MV-4-11 (cell line): ENCODE measurements at regions not wholly inside any gene's neighbourhood (a gene's known extent, or its start where the extent isn't known, plus 50 kb on each side); places are given as distances from the start of the nearest gene placed in this dataset.
"Not testable (repeated sequence)": the region's sequence is repeated elsewhere in the genome, so short reads cannot be mapped to it uniquely, and the experiment has no call there.

Experiments used
- DNase-seq: peaks from one replicate; lab custom pipeline; 2025; lab: John Stamatoyannopoulos, UW

DNA sequence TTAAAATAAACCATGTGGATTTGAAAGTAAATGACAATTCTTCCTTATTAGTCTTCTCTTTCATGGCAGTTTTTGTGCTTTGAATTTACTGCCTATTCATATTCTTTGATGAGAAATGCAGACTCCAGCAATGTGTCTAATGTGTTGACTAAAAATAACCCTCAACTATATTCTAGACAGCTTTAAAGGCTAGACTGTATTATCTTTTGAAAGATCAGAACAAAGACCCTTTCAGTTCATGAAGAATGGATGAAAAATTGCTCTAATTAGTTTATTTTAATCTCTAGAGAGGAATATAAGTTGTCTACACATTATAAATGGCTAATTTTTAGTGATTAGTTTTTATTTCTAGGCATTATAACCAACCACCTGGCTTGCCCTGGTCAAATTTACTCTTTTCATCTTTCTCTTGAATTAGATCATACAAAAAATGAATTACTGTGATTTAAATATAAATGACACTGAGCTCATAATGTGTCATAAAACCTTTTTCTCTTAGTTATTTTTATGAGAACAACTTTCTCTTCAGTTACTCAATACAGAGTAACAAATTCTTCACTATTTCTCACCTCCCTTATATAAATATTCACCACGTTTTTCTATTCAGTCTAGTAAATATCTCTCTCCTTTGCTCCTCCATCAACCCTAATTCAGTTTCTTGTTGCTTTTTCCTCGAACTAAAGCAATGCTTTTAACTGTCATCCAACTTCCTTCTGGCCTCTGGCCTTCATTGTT is 428.5 kb upstream of the TMPRSS15 start:
- no peak for DNase-seq

DNA sequence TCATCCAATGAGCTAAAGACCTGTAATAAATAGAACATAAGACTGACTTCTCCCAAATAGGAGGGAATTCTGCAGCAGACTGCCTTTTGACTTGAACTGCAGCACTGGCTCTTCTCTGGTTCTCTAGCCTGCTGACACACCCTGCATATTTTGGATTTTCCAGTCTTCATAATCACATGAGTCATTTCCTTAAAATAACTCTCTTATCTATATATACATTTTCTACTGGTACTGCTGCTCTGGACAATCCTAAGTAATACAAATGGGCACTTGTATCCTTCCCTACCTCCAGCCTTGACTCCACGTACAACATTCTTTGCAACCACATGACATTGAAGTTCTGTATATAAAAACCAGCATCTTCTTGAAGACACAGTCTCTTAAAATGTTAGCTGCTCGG is 429.4 kb upstream of the TMPRSS15 start:
- no peak for DNase-seq

DNA sequence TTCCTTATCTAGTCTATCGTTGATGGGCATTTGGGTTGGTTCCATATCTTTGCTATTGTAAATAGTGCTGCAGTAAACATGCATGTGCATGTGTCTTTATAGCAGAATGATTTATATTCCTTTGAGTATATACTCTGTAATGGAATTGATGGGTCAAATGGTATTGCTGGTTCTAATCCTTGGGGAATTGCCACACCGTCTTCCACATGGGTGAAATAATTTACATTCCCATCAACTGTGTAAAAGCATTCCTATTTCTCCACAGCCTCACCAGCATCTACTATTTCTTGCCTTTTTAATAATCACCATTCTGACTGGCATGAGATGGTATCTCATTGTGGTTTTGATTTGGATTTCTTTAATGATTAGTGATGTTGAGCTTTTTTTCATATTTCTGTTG is 430.5 kb upstream of the TMPRSS15 start:
- DNase-seq: not testable (repeated sequence)

DNA sequence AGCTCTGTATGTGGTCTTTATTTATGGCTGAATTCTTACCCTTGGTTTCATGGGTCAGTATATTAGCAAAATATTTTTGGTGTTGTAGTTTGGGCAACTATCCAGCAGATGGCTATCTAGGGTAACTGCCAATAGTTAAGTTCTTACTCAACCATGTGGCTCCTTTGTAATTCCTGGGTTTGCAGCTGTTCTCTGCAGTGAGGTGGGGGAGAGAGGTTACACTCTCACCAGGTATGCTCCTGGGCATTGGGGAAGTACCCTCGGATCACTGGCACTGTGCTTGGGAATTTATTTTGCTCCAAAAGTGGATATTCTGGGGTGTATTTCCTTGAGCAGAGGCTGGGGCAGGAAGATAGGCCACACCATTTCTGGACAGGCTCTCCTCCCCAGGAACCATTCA is 436.7 kb upstream of the TMPRSS15 start:
- DNase-seq: peak; percentile 9

DNA sequence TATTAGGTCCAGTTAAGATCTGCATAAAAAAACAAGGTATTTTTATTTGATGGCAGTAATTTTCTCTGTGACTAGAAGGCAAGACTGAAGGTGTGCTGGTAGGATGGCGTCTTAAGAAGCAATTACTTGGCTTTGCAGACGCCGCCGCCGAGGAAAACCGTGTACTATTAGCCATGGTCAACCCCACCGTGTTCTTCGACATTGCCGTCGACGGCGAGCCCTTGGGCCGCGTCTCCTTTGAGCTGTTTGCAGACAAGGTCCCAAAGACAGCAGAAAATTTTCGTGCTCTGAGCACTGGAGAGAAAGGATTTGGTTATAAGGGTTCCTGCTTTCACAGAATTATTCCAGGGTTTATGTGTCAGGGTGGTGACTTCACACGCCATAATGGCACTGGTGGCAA is 454.0 kb upstream of the TMPRSS15 start:
- not testable (repeated sequence) for DNase-seq

DNA sequence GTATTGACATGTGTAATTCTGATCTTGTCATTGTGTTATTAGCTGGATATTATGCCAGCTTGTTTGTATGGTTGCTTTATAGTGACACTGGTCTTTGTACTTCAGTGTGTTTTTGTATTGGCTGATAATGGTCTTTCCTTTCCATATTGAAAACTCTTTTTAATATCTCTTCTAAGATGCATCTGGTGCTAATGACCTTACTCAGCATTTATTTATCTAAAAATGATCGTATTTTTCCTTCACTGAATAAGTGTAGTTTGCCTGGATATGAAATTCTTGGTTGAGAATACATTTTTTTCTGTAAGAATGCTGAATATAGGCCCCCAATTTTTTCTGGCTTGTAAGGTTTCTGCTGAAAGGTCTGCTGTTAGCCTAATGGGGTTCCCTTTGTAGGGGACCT is 465.5 kb upstream of the TMPRSS15 start:
- DNase-seq: no peak

DNA sequence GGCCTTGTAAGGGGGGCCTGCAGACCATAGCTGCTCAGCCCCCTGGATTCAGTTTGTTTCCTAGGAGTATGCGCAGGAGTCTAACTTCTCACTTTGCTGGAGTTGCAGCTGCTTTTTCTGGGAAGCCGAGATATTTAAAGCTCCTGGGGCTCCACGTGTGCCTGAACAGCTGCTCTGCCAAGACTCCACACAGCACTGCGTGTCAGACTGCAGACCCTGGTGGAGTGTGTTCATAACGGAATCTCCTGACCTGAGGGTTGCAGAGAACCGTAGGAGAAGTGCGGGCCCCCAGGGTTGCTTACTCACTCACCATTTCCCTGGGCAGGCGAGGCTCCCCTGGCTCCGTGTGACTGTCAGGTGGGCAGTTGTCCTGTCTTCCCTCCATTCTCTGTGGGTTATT is 474.3 kb upstream of the TMPRSS15 start:
- DNase-seq: no peak

DNA sequence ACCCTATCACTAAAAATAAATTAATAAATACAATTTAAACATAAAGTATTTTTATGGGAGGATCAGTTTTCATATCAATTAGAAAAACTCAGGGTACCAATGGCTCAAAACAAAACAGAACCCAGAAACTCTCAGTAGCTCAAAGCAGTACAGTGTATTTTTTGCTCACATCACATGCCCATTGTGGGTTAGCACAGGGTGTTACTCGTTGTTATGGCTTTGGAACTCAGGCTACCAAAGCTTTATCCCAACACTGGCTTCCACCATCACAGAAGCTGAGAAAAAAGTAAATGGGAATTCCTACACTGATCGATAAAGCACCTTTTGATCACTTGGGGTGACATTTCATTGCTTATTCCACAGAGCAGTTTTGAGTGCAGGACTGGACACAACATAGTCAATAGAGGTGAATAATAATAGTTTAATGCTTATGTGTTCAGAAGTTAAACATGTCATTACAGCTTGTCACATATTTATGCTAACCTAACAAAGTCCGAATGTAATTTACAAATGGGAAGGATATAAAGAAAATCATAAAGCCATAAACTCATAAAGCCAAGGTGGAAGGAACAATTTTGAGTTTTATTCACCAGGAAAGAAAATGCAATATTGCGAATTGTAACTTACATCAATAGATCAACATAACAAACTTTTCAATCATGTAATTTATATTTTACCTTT is 484.5 kb upstream of the TMPRSS15 start:
- DNase-seq: no peak

DNA sequence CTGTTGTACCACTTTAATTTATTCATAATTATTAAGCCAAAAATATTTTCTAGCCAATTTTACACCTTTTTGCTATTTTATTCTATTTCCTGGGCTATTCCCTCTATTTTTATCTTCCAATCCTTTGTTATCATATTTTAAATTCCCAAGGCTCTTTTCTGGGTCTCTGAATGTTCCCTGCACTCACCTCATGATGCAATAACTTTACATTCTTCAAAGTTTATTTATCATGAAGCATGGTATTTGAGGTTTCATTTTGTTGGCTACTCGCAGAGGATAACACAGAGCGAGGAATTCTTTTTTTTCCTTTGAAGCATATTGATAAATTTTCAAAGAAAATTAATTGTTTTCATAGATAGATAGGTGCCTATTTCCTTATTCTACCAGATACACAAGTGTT is 489.8 kb upstream of the TMPRSS15 start:
- no peak for DNase-seq

DNA sequence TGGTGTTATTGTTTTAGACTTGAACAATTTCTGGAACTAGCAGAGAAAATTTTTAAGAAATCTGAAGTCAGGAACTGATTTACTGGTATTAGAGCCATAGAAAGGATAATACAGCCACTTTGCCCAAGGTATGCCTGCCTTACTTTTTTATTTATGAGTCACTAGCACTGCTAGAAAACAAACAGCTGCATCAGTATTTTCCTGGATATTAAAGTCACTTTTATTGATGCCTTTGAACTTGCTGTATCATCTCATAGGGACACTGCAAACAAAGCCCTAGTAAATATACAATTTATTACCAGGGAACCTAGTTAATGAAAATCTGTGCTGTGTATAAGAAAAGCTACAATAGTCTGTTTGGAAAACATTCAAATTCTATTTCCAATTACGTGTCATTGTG is 490.8 kb upstream of the TMPRSS15 start:
- no peak for DNase-seq

DNA sequence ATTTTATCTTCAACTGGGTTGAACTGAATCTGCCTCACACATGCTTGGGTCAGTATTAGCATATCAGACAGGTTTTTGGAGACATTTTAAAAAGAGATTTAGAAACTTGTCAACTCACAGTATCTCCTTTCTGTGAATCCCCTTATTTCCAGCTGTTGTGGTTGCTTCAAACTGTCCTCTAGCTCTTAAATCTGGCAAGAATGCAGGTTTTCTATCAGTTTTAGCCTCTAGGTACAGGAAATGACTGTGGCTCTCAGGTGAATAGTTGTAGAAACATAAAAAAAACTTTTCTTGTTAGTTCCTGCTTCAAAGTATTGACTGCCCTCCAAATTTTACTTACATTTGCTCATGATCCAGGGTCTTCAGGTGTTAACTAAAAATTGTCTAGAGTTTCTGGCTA is 495.7 kb upstream of the TMPRSS15 start:
- no peak for DNase-seq

DNA sequence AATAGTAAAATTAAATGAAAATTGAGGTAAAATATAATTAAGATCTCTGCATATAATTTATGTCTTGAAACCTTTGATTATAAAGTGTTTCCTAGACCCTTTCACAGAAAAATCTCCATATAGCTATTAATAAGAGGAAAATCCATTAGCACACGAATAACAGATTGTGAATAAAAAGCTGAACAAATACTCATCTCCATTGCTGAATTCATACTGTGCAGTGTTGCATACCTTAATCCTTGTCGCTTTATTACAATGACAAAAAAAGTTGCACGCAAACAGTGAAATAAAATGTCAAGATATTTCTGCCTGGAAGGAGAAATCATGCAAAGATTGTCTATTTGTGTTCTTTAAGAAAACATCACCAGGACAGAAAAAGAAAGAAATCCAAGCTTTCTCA is 499.1 kb upstream of the TMPRSS15 start:
- DNase-seq: no peak

DNA sequence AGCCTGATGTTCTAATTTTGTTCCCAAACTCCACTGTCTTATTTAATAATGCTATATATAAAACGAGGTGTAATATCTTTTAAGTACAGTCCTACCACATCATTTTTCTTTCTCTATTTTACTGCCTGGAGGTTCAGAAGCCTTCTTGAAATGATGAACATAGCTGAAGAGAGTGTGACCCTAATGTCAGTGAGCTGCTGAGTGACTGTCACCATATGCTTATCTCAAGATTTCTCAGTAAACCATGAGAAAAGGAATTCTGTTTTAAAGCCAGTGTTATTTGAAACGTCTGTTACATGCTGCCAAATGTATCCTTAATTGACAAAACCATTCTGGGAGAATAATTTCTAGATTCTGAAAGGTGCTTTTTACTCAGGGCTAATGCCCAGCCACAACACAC is 503.5 kb upstream of the TMPRSS15 start:
- DNase-seq: no peak

DNA sequence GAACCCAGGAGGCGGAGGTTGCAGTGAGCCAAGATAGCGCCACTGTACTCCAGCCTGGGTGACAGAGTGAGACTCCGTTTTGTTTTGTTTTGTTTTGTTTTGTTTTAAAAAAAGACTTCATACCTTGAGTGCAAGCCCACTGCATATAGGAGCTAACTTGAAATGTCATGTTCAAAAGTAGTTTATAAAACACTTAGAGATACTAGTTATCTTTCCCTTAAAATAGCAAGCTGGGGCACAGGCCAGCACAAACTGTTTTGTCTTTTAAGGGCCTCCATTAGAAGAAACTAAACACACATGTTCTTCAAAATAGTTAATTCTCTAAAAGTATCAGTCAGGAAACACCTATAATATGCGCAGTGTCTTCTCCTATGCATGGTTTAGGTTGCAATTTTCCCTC is 505.1 kb upstream of the TMPRSS15 start:
- DNase-seq: no peak

DNA sequence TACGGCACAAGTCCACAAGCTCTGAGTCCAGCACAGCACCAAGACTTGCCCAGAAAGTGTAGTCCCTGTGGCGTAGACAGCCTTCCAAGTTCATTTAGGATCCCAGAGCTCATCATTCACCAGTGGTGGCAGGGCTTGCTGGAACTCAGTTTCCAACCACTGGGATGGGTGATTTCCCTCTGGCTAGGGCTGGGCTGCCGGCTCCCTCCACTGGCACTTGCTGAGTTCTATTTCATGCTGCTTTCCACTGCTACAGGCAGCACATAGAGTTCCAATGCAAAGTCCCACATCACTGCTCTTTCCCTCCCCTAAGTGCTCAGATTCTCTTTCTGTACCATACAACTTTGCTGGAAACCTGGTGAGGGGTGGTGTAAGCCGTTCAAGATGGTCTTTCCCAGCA is 510.3 kb upstream of the TMPRSS15 start:
- no peak for DNase-seq

DNA sequence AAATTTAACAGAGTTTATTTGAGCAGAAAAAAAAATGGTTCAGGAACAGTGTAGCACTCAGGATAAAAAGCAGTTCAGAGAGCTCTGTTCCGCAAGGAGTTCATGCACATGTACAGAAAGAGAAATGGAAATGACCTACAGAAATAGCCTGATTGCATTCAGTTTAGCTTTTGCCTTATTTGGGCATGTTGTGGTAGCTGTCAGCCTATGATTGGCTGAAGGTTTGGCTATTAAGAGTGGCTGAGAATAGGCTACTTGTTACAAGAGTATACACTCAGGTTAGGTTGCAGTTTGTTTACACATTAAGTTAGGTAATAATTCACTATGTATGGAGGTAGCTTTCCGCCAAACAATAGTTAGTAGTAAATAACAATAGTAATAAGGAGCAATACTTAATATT is 511.0 kb upstream of the TMPRSS15 start:
- no peak for DNase-seq

DNA sequence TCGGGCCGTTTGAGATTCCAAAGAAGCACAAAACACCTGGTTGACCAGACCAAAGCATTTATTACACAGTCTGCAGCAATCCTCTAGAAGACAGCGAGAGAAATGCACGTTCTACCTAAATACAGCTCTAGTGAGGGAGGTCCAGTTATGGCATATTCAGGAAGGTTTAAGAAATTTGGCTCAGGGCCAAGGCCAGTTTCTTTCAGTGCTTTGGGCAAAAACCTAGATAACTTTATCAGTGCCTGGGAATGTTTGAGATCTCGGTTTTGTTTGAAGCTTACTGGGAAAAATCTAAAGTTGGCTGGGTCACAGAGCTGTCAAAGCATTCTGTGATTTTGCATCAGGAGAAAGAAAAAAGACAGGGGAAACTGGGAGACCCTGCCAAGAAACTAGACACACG is 514.0 kb upstream of the TMPRSS15 start:
- no peak for DNase-seq

DNA sequence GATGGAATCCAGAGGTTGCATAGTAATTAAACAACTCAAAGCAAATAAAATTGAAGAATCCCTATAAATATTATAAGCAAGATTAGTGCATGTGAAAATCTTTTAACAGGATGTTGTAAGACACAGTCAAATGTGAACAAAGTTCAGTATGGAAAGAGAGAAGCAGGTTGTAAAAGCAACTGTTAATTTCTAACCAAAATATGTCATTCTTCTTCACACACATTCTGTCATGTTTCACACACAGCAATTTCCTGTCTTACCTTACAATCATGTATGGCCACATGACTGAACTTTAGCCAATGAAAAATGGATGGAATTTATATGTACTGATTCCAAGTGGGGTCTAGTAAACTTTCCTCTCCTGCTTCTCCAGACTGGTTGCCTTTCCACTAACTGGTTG is 527.7 kb upstream of the TMPRSS15 start:
- no peak for DNase-seq

DNA sequence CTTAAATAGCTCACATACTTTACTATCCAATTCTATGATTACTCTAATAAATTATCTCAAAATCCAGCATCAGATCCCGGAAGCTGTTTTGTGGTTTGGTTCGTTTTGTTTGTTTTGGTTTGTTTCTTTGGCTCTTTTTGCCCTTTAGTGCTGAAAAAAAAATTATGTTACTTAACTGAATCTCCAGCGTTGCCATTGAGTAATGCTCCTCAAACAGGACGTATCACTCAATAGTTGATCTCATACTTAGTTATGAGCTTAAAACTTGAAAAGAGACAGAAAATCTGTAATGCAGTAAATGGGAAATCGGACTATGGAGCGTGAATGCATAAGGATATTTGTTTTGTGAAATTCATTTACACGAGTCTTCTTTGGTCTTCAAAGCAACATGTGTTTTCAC is 533.8 kb upstream of the TMPRSS15 start:
- DNase-seq: no peak

DNA sequence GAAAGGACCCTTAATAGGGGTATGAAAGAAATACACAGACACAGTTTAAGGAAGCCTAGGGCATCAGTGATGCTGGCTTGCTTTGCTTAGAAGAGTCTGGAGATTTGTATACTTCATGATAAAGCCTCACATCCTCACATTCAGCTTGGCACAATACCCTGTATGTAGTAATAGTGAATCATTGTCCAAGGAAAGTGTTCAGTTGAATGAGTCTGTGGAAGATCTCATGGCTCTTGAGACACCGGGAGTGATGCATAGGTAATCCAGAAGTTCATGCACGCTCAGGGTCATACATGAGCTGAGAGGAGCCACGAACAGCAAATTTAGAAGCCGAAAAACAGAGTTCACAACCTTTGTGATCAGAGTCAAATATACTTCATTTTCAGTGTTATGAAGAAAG is 537.2 kb upstream of the TMPRSS15 start:
- no peak for DNase-seq

DNA sequence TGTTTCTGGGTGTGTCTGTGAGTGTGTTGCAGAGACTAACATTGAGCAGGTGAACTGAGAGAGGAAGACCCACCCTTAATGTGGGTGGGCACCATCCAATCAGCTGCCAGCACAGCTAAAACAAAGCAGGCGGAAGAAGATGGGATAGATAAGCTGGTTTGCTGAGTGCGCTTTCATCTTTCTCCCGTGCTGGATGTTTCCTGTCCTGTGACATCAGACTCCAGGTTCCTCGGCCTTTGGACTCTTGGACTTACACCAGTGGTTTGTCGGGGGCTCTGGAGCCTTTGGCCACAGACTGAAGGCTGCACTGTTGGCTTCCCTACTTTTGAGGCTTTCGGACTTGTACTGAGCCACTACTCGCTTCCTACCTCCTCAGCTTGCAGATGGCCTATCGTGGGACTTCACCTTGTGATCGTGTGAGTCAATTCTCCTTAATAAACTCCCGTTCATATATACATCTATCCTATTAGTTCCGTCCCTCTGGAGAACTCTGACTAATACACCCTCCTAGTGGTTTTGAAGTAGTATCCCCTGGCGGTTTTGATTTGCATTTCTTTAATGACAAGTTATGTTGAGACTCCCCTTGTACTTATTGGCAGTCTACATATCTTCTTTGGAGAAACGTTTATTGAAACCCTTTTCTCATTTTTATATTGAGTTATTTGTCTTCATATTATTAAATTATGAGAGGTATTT is 546.6 kb upstream of the TMPRSS15 start:
- no peak for DNase-seq

DNA sequence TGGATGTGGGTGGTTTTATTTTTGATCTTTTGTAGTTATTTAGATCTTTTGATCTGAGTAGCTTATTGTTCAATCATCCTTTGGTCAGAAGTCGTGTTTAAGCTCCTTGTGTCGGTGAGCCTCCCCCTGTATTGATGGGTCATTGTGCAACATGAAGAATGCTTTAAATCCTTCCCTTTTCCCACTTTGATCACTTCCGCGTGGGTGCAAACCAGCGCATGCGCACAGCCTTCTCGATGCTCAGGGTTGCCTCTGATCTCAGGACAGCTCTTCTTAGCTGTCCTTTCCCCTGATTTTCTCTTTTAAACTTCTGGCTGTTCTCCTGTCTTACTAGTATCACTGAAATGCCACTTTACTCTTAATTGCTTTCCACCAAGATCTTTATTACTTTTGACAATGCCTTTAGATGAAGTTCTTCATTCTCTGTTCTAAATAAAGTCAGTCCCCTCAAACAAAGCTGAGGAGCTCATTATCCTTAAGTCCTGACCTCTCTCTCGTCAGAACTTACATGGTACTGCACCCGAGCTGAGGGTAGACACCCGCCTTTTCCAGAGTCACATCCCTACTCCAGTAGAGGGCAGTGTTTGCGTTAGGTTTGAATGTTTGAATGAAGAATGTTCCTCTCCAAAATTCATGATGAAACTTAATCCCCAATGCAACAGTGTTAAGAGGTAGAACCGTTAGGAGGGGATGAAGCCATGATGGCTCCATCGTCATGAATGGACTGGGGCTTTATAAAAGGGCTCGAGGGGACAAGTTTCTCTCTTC is 547.9 kb upstream of the TMPRSS15 start:
- peak; percentile 6 for DNase-seq

DNA sequence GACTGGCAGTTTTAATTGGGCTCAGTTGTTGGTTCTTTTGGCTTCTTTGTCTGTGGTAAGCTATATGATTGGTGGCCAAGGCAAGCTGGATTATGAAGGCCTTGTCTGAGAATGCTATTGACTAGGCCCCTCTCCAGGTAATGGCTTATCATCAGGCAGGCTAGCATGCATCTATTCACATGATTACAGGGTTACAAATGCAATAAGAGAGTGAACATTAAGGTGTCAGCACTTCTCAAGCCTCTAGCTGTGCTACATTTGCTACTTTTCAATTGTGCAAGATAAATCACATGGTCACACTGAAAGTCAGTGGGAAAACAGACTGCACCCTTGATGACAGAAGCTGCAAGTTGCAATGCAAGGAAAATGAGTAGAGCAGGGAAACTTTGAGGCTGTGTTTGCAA is 550.9 kb upstream of the TMPRSS15 start:
- no peak for DNase-seq
